T-helper 9 cell (primary cell): ENCODE measurements at regions not wholly inside any gene's neighbourhood (a gene's known extent, or its start where the extent isn't known, plus 50 kb on each side); places are given as distances from the start of the nearest gene placed in this dataset.

Experiments used
- DNase-seq: peaks from one replicate; pipeline ENCODE4 v3.0.0-alpha.2; 2020

GRCh38 chr4:180101348-180102083 is 2141.7 kb upstream of the TENM3 start:
- DNase-seq, result no peak

- no peak for DNase-seq
These were observed 2139.4 kb upstream of the TENM3 start for GRCh38 chr4:180103794-180104193.

GRCh38 chr4:180105362-180105761 is 2137.8 kb upstream of the TENM3 start:
- no peak for DNase-seq

- no peak for DNase-seq
These were observed 2137.1 kb upstream of the TENM3 start for GRCh38 chr4:180106122-180106521.

GRCh38 chr4:180106997-180107396 is 2136.2 kb upstream of the TENM3 start:
- no peak for DNase-seq

- no peak for DNase-seq
These were observed 2126.4 kb upstream of the TENM3 start for GRCh38 chr4:180116840-180117239.

- no peak for DNase-seq
These were observed 2123.1 kb upstream of the TENM3 start for GRCh38 chr4:180120068-180120467.

- DNase-seq, result no peak
These were observed 2108.9 kb upstream of the TENM3 start for GRCh38 chr4:180134091-180134866.

GRCh38 chr4:180141734-180142133 is 2101.5 kb upstream of the TENM3 start:
- DNase-seq, result no peak

GRCh38 chr4:180148737-180149136 is 2094.5 kb upstream of the TENM3 start:
- DNase-seq, result no peak

- no peak for DNase-seq
These were observed 2092.4 kb upstream of the TENM3 start for GRCh38 chr4:180150818-180151217.

- no peak for DNase-seq
These were observed 2090.4 kb upstream of the TENM3 start for GRCh38 chr4:180152831-180153230.

- DNase-seq, result no peak
These were observed 2089.6 kb upstream of the TENM3 start for GRCh38 chr4:180153587-180153986.

- no peak for DNase-seq
These were observed 2086.5 kb upstream of the TENM3 start for GRCh38 chr4:180156684-180157083.

- DNase-seq, result no peak
These were observed 2082.8 kb upstream of the TENM3 start for GRCh38 chr4:180160195-180160983.

- no peak for DNase-seq
These were observed 2078.4 kb upstream of the TENM3 start for GRCh38 chr4:180164799-180165198.

GRCh38 chr4:180169394-180169793 is 2073.8 kb upstream of the TENM3 start:
- DNase-seq, result no peak

- no peak for DNase-seq
These were observed 2073.2 kb upstream of the TENM3 start for GRCh38 chr4:180169966-180170365.

GRCh38 chr4:180179146-180179545 is 2064.1 kb upstream of the TENM3 start:
- no peak for DNase-seq

- DNase-seq, result no peak
These were observed 2053.5 kb upstream of the TENM3 start for GRCh38 chr4:180189666-180190065.

GRCh38 chr4:180190382-180190781 is 2052.8 kb upstream of the TENM3 start:
- no peak for DNase-seq

- DNase-seq, result no peak
These were observed 2045.7 kb upstream of the TENM3 start for GRCh38 chr4:180197471-180197870.

- no peak for DNase-seq
These were observed 2039.9 kb upstream of the TENM3 start for GRCh38 chr4:180203349-180203748.

GRCh38 chr4:180205276-180205675 is 2037.9 kb upstream of the TENM3 start:
- DNase-seq, result no peak
